Inflammatory macrophage treated with lipopolysaccharide for 4 hours (primary cell): ENCODE measurements at regions not wholly inside any gene's neighbourhood (a gene's known extent, or its start where the extent isn't known, plus 50 kb on each side); places are given as distances from the start of the nearest gene placed in this dataset.
"Not testable (repeated sequence)": the region's sequence is repeated elsewhere in the genome, so short reads cannot be mapped to it uniquely, and the experiment has no call there.

ENCODE experiments used
- DNase-seq: peaks from one replicate; pipeline ENCODE4 v3.0.0-alpha.2; 2020

DNA sequence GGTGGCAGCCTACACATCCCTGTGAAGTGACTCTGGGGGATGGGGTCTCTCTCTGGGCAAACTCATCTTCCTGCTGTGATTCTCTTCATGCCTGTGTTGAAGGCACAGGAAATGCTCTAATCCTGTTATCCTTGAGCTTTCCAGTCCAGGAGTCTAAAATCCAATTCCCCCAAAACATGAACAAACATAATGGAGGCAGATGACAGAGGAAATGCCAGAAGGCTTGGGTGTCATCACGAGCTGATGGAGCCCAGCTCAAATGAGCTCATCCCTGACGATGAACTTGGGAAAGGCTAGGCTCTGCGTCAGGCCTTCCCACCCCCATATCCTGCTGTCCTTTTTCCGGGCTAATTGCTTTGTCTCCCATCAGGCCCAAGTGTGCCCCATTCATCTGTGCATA lies 165.9 kb upstream of the PODXL start:
- no peak for DNase-seq

GRCh38 chr7:131721660-131722059 lies 165.2 kb upstream of the PODXL start:
- DNase-seq, result no peak

DNA sequence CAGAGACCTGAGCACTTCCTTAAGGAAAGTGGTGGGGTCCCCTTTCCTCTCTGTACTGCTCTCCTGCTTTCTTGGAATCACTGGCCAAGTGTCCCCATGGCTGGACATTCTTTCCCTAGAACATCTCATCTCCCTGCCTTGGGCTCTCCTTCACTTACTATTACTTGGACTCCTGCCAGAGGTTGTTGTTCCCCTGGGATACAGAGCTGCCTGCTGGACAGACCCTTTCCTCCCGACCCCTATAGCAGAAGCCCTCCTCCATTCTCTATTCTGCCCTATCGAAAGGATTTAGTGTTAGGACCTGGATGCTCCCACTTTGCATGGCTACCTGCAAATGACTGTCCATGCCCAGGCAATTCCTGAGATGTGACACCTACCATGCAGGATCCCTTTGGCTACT lies 164.3 kb upstream of the PODXL start:
- no peak for DNase-seq

DNA sequence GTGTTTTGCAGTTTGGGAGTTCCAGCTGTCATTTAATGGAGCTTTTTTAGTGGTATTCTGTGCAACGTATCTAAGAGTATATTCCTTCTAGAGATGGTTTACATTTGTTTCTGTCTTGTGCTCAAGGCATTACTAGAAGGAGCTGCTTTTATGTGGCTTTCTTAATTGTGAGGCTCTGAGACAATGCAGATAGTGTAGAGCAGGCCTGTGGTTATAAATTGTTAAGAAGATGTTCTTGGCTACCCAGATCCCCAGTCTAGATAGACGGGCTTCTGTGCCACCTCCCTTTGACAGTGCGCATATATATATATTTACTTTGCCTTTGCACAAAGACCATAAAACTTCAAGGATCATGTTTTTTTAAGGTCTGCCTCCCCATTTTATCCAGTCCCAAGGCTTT lies 160.8 kb upstream of the PODXL start:
- no peak for DNase-seq

DNA sequence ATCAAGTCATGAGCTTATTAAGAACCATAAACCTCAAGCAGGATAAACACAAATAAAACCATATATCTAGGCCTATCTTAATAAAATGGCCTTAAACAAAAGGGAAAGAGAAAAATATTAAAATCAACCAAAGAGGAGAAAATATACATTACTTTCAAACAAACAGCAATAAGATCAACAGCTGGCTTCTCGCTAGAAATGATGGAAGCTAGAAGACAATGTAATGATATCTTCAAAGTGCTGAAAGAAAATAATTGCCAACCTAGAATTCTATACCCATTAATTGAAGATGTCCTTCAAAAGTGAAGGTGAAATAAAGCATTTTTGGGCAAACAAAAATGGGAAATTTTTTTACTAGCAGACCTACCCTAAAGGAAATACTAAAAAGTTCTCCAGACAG lies 142.9 kb upstream of the PODXL start:
- DNase-seq, result no peak

DNA sequence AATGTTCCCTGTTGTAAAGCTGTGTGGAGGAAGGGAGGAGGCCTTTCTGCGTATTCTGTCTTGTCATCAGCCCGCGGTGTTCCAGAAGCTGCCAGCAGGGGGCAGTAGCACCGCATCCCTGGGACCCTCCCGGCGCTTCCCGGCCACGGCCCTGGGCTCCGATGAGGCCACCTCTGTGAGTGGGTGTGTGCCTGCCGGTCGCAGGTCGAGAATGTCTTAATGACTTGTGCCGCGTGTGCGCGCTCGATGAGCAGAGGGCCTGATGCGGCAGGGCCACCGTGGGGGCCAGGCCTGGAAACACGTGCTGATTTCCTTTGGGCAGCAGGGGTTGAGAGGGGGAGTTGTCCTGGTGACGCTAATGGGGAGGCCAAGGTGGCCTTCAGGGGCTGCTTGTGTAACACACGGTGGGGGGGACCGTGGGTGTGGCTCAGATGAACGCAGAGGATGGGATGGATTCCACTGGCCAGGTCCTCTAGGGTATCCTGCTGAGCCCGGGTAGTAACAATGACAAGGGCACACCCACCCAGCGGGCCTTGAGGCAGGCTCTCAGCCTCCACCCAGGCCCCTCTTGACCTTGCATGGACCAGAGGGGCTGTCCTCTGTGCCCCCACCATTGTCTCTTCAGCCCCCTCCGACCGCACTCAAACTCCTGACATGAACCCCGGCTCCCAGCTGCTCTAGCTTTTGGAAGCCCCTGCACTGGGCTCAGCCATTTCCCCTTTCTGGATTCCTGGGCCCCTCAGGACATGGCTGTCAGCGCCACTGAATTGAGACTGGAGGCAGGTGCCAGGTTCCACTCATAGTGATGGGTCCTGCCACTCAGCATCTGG lies 135.9 kb upstream of the PODXL start:
- DNase-seq, result peak; percentile 15

DNA sequence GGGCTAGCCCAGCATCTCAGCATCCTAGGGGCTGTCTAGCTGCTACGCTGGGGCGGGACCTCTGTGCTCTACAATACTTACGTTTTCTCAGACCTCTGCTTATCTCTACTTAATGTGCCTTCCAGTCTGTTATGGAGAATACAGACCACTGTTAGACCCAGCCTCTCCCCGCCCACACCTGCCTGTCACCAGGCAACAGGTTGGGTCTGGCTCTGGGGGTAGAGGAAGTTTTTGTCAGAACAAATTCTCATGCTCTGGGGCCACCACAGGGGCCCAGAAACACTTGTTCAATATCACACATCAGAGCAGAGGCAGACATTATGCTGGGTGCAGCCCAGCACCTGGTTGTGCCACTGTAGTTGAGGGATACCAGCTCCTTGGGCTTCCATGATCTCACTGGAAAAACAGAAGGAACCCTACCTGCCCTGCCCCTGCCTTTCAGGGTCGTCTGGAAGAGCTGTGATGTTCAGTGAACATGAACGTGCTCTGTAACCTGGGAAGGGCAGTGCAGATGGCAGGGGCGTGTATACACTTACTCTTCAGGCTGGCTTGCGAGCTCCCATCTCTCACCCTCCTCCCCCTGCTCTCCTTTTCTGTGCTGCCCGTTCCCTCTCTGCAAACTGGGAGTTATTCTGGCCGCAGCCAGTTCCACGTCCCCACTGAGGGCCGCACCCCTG lies 135.2 kb upstream of the PODXL start:
- DNase-seq, result no peak

- DNase-seq, result no peak
These were observed 134.0 kb upstream of the PODXL start for GRCh38 chr7:131690441-131690840.

DNA sequence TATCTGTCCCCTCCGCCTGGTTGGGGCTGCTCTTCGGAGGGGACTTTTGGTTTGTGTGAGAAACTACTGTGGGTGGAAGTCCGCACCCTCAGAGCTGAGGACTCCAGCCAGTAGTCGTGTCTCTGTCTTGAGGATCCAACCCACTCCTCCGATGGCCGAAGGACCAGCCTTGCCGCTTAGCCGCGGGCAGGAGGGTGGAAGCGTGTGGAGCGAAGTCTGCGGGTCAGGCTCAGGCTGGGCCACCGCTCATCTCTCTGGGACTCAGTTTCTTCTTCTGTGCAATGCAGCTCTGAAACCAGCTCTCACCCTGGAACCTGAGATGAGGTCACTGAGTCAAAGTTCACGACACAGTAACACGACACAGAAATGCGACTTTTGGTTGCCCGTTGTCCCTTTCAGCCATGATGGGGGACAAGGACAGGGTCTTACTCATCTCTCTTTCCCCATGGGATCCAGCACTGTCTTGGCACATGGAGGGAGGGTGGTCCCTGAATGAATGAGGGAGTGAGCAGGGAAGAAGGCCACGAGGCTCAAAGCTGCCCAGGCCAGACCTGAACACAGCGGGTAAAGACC lies 133.3 kb upstream of the PODXL start:
- DNase-seq, result no peak

- DNase-seq, result peak; percentile 31
These were observed 132.6 kb upstream of the PODXL start for GRCh38 chr7:131688738-131689661.

- no peak for DNase-seq
These were observed 130.9 kb upstream of the PODXL start for GRCh38 chr7:131687296-131687695.

GRCh38 chr7:131686833-131687232 lies 130.4 kb upstream of the PODXL start:
- DNase-seq, result no peak

GRCh38 chr7:131683536-131684125 lies 127.2 kb upstream of the PODXL start:
- no peak for DNase-seq

DNA sequence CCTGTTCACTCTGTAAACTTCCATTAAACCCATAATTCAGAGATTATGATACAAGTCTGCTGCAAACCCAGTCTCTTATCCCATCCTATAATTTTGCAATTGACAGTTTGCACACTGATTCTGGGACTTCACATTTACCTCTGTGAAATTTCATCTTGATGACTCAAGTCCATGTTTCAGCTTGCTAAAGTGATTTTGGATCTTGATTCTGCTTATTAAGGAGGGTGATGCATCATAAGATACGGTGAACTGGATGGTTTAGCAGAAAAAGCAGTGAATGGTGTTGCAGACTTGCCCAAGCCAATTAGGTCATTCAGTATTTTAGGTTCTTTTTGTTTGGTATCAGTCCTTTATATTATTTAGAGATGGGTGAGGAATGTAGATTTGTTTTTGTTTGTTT lies 125.5 kb upstream of the PODXL start:
- no peak for DNase-seq

DNA sequence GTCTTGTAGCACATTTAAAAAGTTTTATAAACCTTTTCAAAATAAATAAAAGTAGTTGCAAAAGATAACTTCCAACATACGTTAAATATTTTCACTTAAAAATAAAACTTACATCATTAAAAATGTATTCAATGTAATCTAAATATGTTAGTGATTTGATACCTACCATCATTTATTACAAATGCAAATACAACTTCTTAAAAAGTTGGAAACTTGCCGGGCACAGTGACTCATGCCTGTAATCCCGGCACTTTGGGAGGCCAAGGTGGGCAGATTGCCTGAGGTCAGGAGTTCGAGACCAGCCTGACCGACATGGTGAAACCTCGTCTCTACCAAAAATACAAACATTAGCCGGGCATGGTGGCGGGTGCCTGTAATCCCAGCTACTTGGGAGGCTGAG lies 122.6 kb upstream of the PODXL start:
- not testable (repeated sequence) for DNase-seq

- not testable (repeated sequence) for DNase-seq
These were observed 120.4 kb upstream of the PODXL start for GRCh38 chr7:131676850-131677249.

DNA sequence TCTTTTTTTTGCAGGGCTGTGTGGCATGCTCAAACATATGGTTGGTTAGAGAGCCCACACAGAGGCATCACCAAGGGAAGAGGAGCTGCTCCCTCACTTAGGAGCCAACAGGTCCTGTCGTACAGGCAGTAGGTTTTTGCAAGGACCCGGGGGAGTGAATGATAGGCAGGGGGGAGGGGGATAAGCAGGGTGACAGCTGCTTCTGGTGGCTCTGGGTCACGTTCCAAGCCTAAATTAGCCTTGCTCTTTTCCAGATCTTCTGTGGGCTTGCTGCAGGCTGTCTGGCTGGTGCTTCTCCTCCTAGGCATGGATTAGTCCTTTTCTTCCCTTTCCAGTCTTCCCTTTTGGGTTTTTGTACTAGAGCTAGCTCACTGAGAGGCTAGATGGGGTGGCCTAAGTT lies 117.7 kb upstream of the PODXL start:
- DNase-seq, result no peak

- no peak for DNase-seq
These were observed 117.1 kb upstream of the PODXL start for GRCh38 chr7:131673576-131673975.

GRCh38 chr7:131670406-131670805 lies 114.0 kb upstream of the PODXL start:
- no peak for DNase-seq

GRCh38 chr7:131667699-131668098 lies 111.3 kb upstream of the PODXL start:
- DNase-seq, result no peak

GRCh38 chr7:131665021-131665420 lies 108.6 kb upstream of the PODXL start:
- no peak for DNase-seq

DNA sequence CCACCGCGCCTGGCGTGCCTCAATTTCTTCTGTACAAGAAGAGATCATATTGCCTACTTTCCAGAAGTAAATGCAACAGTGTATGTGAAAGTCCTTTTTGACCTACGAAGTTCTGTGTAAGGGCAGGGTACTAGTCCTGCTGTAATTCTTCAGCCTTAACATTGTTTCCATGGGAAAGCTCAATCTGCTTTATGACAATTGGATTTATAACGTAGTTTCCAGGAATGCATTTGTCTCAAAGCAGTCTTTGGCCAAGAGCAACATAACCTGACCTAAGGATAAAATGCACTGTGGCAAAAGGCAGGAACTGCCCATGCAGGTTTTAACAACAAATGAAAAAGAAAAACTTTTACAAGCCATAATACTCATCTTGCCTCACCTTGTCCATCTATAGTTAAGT lies 108.1 kb upstream of the PODXL start:
- no peak for DNase-seq
